Progenitor cell of endocrine pancreas (in vitro differentiated cells): ENCODE measurements at regions not wholly inside any gene's neighbourhood (a gene's known extent, or its start where the extent isn't known, plus 50 kb on each side); places are given as distances from the start of the nearest gene placed in this dataset.

Experiments
- DNase-seq: peaks from one replicate; pipeline ENCODE4 v3.0.0; 2021; ENCODE audit warnings: low spot score; ENCODE audit not compliant: unreplicated experiment
- H3K27ac Mint-ChIP-seq: 2 replicates; pipeline ENCODE4 v1.8.0; 2021; ENCODE audit warnings: mild to moderate bottlenecking, moderate library complexity, mixed read lengths
- H3K27me3 Mint-ChIP-seq: 2 replicates; pipeline ENCODE4 v1.8.0; 2021; ENCODE audit warnings: mixed read lengths
- H3K36me3 Mint-ChIP-seq: 2 replicates; pipeline ENCODE4 v1.8.0; 2022; ENCODE audit warnings: mixed read lengths; ENCODE audit not compliant: insufficient read depth
- H3K4me1 Mint-ChIP-seq: 2 replicates; pipeline ENCODE4 v1.8.0; 2021; ENCODE audit warnings: low read depth, mixed read lengths
- H3K4me3 Mint-ChIP-seq: 2 replicates; pipeline ENCODE4 v1.8.0; 2021; ENCODE audit warnings: low read depth, mild to moderate bottlenecking, moderate library complexity, mixed read lengths
- H3K9me3 Mint-ChIP-seq: 2 replicates; pipeline ENCODE4 v1.8.0; 2021; ENCODE audit warnings: low read depth, mixed read lengths
- TF ChIP-seq, protein P1 (sequence below): fragments of 200-600 bp; sonication (generic); IDR thresholded peaks from one replicate; pipeline ENCODE4 v1.5.0; 2021; ENCODE audit warnings: antibody characterized with exemption, mild to moderate bottlenecking; ENCODE audit not compliant: unreplicated experiment

- no peak for DNase-seq
- no peak overlapping the region for H3K4me3 Mint-ChIP-seq
- H3K27ac Mint-ChIP-seq, result no peak overlapping the region
- TF ChIP-seq, protein P1, sequence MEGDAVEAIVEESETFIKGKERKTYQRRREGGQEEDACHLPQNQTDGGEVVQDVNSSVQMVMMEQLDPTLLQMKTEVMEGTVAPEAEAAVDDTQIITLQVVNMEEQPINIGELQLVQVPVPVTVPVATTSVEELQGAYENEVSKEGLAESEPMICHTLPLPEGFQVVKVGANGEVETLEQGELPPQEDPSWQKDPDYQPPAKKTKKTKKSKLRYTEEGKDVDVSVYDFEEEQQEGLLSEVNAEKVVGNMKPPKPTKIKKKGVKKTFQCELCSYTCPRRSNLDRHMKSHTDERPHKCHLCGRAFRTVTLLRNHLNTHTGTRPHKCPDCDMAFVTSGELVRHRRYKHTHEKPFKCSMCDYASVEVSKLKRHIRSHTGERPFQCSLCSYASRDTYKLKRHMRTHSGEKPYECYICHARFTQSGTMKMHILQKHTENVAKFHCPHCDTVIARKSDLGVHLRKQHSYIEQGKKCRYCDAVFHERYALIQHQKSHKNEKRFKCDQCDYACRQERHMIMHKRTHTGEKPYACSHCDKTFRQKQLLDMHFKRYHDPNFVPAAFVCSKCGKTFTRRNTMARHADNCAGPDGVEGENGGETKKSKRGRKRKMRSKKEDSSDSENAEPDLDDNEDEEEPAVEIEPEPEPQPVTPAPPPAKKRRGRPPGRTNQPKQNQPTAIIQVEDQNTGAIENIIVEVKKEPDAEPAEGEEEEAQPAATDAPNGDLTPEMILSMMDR, result no peak
- no peaks in the 10 kb centered on the region for H3K36me3 Mint-ChIP-seq
- H3K27me3 Mint-ChIP-seq, result peaks cover 3% of the 10 kb centered on the region
- H3K9me3 Mint-ChIP-seq, result peaks cover 7% of the 10 kb centered on the region
- peaks cover 4% of the 10 kb centered on the region for H3K4me1 Mint-ChIP-seq
Observed at GRCh38 chr5:3994628-3995027, 399.0 kb downstream of the IRX1 start.

GRCh38 chr5:3995954-3996619 is 400.5 kb downstream of the IRX1 start:
- peaks cover 7% of the 10 kb centered on the region for H3K9me3 Mint-ChIP-seq
- no peak overlapping the region for H3K27ac Mint-ChIP-seq
- peaks cover 8% of the 10 kb centered on the region for H3K27me3 Mint-ChIP-seq
- TF ChIP-seq, protein P1, result no peak
- DNase-seq, result no peak
- H3K4me1 Mint-ChIP-seq, result peaks cover 4% of the 10 kb centered on the region
- H3K36me3 Mint-ChIP-seq, result no peaks in the 10 kb centered on the region
- no peak overlapping the region for H3K4me3 Mint-ChIP-seq

GRCh38 chr5:3996707-3997336 is 401.2 kb downstream of the IRX1 start:
- peaks cover 4% of the 10 kb centered on the region for H3K4me1 Mint-ChIP-seq
- no peaks in the 10 kb centered on the region for H3K36me3 Mint-ChIP-seq
- H3K9me3 Mint-ChIP-seq, result peaks cover 1% of the 10 kb centered on the region
- no peak for DNase-seq
- TF ChIP-seq, protein P1, result no peak
- no peak overlapping the region for H3K27ac Mint-ChIP-seq
- no peak overlapping the region for H3K4me3 Mint-ChIP-seq
- peaks cover 11% of the 10 kb centered on the region for H3K27me3 Mint-ChIP-seq

DNA sequence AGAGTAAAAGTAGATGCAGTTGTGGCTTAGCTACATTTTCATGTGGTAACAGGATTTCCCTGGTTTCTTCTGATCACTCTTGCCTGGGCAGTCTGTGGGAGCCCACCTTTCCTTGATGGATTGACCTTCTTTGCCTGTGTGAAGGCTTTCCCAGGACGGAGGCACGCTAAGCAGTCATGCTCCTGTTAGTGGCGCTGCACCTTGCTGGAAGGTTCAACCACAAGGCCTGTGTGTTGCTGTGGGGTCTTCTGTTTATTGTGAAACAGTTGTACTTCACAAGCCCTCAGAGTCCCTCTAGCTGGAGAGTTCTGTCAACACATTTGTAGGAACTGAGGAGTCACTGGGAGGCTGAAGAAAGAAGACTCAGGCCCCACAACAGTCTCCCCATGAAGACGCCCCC is 402.0 kb downstream of the IRX1 start:
- no peak for DNase-seq
- Mint-ChIP-seq H3K4me3 (no peak overlapping the region), H3K4me1 (peaks cover 4% of the 10 kb centered on the region), H3K27me3 (peaks cover 11% of the 10 kb centered on the region), H3K9me3 (no peaks in the 10 kb centered on the region), H3K36me3 (no peaks in the 10 kb centered on the region), H3K27ac (no peak overlapping the region)
- TF ChIP-seq, protein P1, result no peak

DNA sequence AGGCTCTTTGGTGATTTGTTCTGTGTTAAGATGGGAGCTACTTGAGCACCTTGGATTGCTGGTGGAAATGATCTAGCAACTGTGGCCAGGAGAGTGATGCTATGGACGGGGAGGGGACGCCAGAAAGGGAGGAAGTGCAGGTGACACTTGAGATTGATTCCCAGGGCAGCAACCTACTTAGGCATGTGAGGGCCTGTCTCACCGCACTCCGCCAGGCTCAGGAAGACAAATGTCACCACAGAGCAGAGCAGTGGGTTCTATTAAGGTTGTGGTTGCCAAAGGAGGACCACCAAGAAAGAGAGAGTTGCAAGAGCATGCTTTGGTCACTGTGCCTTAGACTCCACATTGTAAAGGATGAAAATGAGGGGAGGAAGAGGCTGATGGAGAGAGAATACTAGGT is 404.3 kb downstream of the IRX1 start:
- H3K9me3 Mint-ChIP-seq, result no peaks in the 10 kb centered on the region
- TF ChIP-seq, protein P1, result no peak
- H3K27ac Mint-ChIP-seq, result no peak overlapping the region
- H3K27me3 Mint-ChIP-seq, result peaks cover 17% of the 10 kb centered on the region
- H3K4me1 Mint-ChIP-seq, result peaks cover 4% of the 10 kb centered on the region
- H3K4me3 Mint-ChIP-seq, result no peak overlapping the region
- no peaks in the 10 kb centered on the region for H3K36me3 Mint-ChIP-seq
- DNase-seq, result no peak
